ENCODE measurements at regions not wholly inside any gene's neighbourhood (a gene's known extent, or its start where the extent isn't known, plus 50 kb on each side); places are given as distances from the start of the nearest gene placed in this dataset.
A peak's percentile ranks its signal among the peaks of the same experiment; 100 is the strongest.
"Not testable (repeated sequence)": the region's sequence is repeated elsewhere in the genome, so short reads cannot be mapped to it uniquely, and the experiment has no call there.

- intact Hi-C loops (cut with DNase I): no loop called here
Measured at GRCh38 chr4:159767406-159767805, 664.5 kb downstream of the RAPGEF2 start.

GRCh38 chr4:159768016-159768415 lies 665.1 kb downstream of the RAPGEF2 start:
- intact Hi-C loops (cut with DNase I): no loop called here
- DNase-seq (ENCODE audit: low spot score): no peak

More at GRCh38 chr4:159767406-159767805, 664.5 kb downstream of the RAPGEF2 start:
- DNase-seq (ENCODE audit: low spot score): no peak

GRCh38 chr4:159770401-159770800 lies 667.5 kb downstream of the RAPGEF2 start:
- DNase-seq (ENCODE audit: low spot score): no peak
- intact Hi-C loops (cut with DNase I): no loop called here

DNA sequence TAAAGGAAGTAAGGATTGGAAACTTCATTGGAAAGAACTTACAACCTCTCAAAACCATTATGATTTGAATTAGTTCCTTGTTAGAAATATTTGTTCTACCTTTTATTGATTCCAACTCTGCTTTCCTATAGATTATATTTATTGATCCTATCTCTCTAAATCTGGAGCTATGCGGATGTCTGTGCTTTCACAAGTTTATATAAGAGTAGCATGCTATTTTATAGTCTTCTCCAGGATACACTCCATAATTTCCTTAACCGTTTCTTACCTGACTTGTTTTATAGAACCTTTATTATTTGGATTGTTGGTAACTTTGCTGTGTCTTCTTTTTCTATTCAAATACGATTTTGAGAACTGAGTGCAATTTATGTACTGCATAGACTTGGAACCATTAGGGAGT lies 668.1 kb downstream of the RAPGEF2 start:
- DNase-seq (ENCODE audit: low spot score): no peak
- intact Hi-C loops (cut with DNase I): no loop called here

- intact Hi-C loops (cut with DNase I): no loop called here
- no peak for DNase-seq (ENCODE audit: low spot score)
Measured at GRCh38 chr4:159776961-159777360, 674.1 kb downstream of the RAPGEF2 start.

DNA sequence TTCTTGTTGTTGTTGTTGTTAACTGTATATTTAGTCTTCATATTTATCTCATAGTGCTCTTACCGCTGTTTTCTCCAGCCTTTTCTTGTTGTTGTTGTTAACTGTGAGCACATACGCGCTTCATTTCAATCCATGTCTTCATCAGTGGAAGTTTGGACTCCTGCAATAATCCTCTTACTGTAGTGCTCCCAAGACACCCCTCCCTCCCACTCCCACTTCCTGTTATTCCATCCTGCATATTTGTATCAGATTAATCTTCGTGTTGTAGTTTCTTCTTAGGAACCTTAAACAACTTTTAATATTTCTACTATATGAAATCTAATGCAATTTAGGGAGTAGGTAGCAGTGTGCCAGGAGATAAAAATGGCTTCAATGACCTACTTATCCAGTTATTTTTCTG lies 674.8 kb downstream of the RAPGEF2 start:
- intact Hi-C loops (cut with DNase I): no loop called here
- DNase-seq (ENCODE audit: low spot score): no peak

GRCh38 chr4:159778298-159778697 lies 675.4 kb downstream of the RAPGEF2 start:
- intact Hi-C loops (cut with DNase I): no loop called here
- no peak for DNase-seq (ENCODE audit: low spot score)

DNA sequence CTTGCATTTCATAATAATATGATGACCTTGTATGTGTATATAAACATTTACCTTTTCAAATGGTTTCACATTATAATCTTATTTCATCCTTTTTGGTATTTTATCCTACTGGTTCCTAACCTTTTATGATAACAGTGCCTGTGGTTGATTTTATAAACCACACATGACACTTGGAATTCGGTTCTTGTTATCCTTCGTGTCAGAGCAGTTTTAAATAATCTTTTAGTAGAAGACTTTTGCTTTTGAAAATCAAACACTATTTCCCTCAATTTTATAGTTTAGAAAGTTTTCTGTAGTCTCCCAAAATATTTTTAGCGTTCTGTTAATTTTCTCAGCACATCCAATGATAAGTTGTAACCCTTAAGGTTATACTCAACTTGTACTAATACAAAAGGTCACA lies 676.8 kb downstream of the RAPGEF2 start:
- intact Hi-C loops (cut with DNase I): no loop called here
- no peak for DNase-seq (ENCODE audit: low spot score)

- intact Hi-C loops (cut with DNase I): no loop called here
- no peak for DNase-seq (ENCODE audit: low spot score)
Measured at GRCh38 chr4:159780196-159780922, 677.5 kb downstream of the RAPGEF2 start.

DNA sequence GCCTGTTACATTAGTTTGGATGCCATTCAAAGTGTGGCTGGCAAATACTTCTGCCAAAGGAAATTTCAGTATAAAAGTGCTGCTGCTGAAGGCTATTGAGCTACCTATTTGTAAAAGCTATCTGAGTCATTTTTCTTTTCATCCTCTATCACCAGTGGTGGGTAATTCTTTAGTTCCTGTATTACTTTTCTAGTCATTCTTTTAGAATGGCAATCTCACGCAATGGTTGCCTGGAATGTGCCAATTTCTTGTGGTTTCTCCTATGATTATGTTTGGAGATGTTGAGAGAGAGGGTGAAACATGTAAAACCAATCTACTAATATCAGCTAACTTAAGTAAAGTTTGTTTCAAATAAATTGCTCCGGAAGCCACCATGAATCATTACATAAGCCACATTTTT lies 685.0 kb downstream of the RAPGEF2 start:
- intact Hi-C loops (cut with DNase I): no loop called here
- no peak for DNase-seq (ENCODE audit: low spot score)

DNA sequence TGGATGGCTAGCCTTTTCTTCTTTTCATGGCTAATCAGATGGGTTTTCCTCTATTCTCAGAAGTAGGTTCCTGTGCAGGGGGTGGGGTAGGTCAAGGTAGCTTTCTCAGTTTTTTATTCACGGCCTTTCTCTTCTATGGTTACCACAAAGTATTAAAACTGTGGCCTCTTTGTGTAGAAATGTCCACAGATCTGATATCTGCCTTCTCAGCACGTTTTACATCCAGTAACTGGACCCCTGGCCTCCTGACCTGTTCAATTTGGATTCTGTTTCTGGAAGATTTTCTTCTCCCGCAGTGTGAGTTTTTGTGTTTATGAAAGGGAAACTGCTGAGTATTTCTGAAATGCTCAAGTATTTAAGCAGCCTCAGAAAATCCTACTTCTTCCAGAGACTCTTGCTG lies 688.5 kb downstream of the RAPGEF2 start:
- intact Hi-C loops (cut with DNase I): no loop called here
- no peak for DNase-seq (ENCODE audit: low spot score)

DNA sequence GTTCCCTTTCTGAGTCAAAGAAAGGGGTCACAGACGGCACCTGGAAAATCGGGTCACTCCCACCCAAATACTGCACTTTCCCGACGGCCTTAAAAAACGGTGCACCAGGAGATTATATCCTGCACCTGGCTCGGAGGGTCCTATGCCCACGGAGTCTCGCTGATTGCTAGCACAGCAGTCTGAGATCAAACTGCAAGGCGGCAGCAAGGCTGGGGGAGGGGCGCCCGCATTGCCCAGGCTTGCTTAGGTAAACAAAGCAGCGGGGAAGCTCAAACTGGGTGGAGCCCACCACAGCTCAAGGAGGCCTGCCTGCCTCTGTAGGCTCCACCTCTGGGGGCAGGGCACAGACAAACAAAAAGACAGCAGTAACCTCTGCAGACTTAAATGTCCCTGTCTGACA lies 701.7 kb downstream of the RAPGEF2 start:
- DNase-seq (ENCODE audit: low spot score): peak; percentile 72

DNA sequence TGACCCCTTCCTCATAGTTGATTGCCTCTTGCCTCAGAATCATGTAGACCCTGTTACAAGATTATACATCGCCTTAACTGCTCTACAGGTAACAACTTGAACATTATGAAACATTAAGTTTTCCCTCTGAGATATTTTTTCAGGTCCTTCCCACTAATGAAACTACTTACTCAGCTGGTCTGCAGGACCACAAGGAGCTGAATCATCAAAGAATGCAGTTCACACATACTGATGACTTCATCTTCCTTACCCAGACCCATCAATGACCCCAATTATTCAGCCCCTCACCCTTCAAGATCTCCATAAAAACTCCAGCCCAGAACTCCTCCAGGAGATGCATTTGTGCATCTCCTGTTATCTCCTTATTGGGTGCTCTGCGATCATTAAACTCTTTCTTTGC lies 720.9 kb downstream of the RAPGEF2 start:
- DNase-seq (ENCODE audit: low spot score): no peak
- intact Hi-C loops (cut with DNase I): no loop called here

More for the DNA sequence above, 701.7 kb downstream of the RAPGEF2 start:
- intact Hi-C loops (cut with DNase I): not testable (repeated sequence)

GRCh38 chr4:159828687-159829086 lies 725.8 kb downstream of the RAPGEF2 start:
- no peak for DNase-seq (ENCODE audit: low spot score)
- intact Hi-C loops (cut with DNase I): no loop called here

GRCh38 chr4:159829184-159829583 lies 726.3 kb downstream of the RAPGEF2 start:
- intact Hi-C loops (cut with DNase I): no loop called here

GRCh38 chr4:159837071-159837470 lies 734.2 kb downstream of the RAPGEF2 start:
- no peak for DNase-seq (ENCODE audit: low spot score)
- intact Hi-C loops (cut with DNase I): no loop called here

More at GRCh38 chr4:159829184-159829583, 726.3 kb downstream of the RAPGEF2 start:
- DNase-seq (ENCODE audit: low spot score): no peak

DNA sequence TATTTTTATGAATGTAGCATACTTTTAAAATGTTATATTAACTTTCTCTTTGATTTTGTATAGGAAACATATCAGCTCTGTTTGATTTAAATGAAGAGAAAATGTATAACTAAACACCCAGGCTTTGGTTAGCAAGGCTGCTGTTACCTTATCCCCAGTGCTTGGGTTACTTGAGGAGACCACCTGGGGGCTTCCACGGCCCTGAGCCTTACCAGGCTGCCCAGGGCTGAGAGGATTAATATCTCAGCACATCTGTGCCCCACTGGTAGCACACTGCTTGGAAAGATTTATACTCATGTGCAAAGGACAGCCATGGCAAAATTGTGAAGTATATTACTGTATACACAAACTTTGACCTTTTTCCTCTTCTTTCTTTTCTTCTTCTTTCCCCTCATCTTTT lies 752.9 kb downstream of the RAPGEF2 start:
- DNase-seq (ENCODE audit: low spot score): no peak
- intact Hi-C loops (cut with DNase I): no loop called here

DNA sequence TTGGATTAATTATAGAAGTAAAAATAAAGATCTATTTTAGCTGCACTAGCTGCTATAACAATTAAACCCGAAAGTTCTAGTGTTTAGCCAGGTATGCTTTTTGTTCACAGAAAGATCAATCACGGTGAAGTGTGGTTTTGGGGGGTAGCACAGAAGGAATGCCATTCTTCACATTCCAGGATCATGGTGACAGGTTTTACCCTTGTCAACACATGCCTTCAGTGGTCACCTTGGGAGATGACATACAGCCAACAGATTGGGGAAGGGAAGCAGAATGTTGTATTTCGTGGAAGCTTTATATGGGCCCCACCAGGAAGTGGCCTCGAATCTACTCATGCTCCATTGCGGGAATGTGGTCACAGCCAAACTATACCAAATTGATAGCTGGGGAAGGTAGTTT lies 753.6 kb downstream of the RAPGEF2 start:
- intact Hi-C loops (cut with DNase I): no loop called here
- DNase-seq (ENCODE audit: low spot score): no peak

- intact Hi-C loops (cut with DNase I): no loop called here
- DNase-seq (ENCODE audit: low spot score): no peak
Measured at GRCh38 chr4:159859656-159860148, 756.8 kb downstream of the RAPGEF2 start.

DNA sequence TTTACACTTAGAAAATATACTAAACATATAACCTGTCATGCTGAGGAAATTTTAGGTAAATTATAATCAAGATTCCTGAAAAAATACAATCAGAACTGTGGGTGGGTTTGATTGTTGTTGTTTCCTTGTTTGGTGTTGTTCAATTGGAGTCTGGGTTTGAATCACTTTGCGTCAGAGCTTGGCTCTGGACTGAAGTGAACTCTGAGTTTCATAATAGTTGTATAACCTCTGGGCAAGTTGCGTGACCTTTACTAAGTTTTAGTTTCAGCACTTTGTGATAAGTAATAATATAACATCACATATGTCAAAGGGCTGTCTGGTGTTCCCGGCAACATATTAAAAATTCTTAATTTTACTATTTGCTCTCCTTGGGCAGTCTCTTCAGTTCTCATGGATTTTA lies 758.1 kb downstream of the RAPGEF2 start:
- intact Hi-C loops (cut with DNase I): no loop called here
- no peak for DNase-seq (ENCODE audit: low spot score)

- intact Hi-C loops (cut with DNase I): no loop called here
- DNase-seq (ENCODE audit: low spot score): no peak
Measured at GRCh38 chr4:159864337-159864736, 761.5 kb downstream of the RAPGEF2 start.

Measured in posterior vena cava (tissue), 2 donors.